ENCODE measurements at regions not wholly inside any gene's neighbourhood (a gene's known extent, or its start where the extent isn't known, plus 50 kb on each side); places are given as distances from the start of the nearest gene placed in this dataset.

DNA sequence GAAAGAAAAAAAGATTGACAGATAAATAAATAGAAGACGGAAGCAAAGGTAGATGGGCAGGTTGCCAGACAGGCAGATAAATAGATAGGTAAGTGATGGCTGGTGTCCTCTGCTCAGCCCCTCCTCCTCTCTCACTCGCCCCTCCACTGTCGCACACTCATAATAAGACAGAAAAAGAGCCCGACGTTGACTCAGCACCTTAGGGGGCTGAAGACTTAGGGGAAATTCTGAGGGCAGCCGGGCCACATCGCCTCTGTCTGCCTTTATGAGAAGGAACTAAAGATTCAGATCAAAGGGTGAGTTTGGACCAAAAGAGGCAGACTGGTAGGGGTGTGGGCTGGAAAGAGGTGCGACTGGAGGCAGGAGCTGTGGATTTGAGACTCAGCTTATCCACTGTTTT lies 158.1 kb upstream of the IGSF21 start:
- in situ Hi-C loops (cut with HindIII; ENCODE audit: low sequenced_read_pairs): no loop called here
- TF ChIP-seq CTCF (IDR thresholded peaks at IDR 0.05; ENCODE audit: low read depth, low read length): no peak
- no peak for DNase-seq (ENCODE audit: low read depth, low spot score)
- H3K4me3 ChIP-seq (ENCODE audit: low read depth, low read length): no peak overlapping the region

GRCh38 chr1:17950728-17951127 lies 156.9 kb upstream of the IGSF21 start:
- in situ Hi-C loops (cut with HindIII; ENCODE audit: low sequenced_read_pairs): no loop called here
- H3K4me3 ChIP-seq (ENCODE audit: low read depth, low read length): no peak overlapping the region
- TF ChIP-seq CTCF (IDR thresholded peaks at IDR 0.05; ENCODE audit: low read depth, low read length): no peak
- DNase-seq (ENCODE audit: low read depth, low spot score): no peak

DNA sequence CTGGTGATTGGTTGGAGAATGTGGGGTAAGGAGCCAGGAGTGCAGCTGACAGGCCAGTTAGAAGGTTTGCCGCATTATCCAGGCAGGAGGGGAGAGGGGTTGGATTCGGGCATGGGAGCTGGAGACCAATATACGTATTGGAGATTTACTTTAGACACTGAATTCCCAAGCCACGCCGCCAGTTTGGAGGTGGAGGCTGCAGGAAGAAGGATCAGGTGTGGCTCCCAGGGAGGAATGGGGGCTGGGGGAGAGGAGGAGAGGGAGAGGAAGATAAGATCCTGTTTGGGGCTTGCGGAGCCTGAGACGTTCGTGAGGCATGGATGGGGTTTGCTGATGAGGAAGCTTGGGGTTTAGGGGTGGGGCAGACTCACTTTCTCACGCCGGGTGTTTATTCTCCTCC lies 155.1 kb upstream of the IGSF21 start:
- in situ Hi-C loops (cut with HindIII; ENCODE audit: low sequenced_read_pairs): no loop called here
- H3K4me3 ChIP-seq (ENCODE audit: low read depth, low read length): no peak overlapping the region
- no peak for TF ChIP-seq CTCF (IDR thresholded peaks at IDR 0.05; ENCODE audit: low read depth, low read length)
- DNase-seq (ENCODE audit: low read depth, low spot score): no peak

DNA sequence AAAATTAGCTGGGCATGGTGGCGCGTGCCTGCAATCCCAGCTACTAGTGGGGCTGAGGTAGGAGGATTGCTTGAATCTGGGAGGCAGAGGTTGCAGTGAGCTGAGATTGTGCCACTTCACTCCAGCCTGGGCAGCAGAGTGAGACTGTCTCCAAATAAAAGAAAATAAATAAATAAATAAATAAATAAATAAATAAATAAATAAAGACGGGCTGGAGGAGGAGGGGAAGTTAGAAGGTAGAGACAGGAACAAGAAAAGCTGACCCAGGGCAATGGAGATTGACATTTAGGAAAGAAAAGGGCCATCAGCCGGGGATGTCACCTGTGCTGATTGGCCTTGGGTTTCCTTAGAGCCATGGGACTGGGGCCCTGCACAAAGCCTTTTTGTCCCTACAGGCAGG lies 153.7 kb upstream of the IGSF21 start:
- no peak for DNase-seq (ENCODE audit: low read depth, low spot score)
- no peak overlapping the region for H3K4me3 ChIP-seq (ENCODE audit: low read depth, low read length)
- in situ Hi-C loops (cut with HindIII; ENCODE audit: low sequenced_read_pairs): no loop called here
- TF ChIP-seq CTCF (IDR thresholded peaks at IDR 0.05; ENCODE audit: low read depth, low read length): no peak

GRCh38 chr1:17955302-17956285 lies 152.0 kb upstream of the IGSF21 start:
- no peak overlapping the region for H3K4me3 ChIP-seq (ENCODE audit: low read depth, low read length)
- in situ Hi-C loops (cut with HindIII; ENCODE audit: low sequenced_read_pairs): no loop called here
- no peak for TF ChIP-seq CTCF (IDR thresholded peaks at IDR 0.05; ENCODE audit: low read depth, low read length)
- DNase-seq (ENCODE audit: low read depth, low spot score): no peak

DNA sequence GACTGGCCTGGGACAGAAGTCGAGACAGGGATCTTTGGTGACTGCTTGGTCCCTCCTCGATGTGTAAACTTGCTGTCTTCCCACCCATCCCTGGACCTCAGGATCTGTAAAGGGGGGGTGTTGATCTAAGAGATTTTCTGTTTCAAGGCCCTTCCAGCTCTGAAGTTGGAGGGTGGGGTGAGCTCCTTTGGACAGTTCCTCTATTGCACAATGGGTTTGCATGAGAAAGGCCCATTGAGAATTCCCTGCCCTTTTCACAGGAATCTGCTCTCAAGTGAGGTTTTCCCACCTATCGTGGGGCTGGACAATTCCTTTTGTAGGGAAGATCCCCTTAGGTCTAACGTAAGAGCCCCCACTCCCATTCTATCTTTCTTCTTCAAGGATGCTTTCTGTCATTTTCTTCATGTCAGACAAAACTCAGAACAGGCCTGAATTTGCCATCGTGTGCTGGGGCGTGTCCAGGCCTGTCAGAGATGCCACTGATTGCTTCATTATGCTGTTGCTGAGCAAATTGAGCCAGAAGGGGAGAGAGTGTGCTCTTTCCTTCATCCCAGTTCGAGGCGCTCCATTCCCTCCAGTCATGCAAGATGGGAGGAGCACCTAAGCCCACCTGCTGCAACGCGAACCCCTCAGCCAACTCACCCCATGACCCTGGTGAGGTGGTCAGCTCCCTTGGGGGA lies 149.9 kb upstream of the IGSF21 start:
- TF ChIP-seq CTCF (IDR thresholded peaks at IDR 0.05; ENCODE audit: low read depth, low read length): no peak
- H3K4me3 ChIP-seq (ENCODE audit: low read depth, low read length): no peak overlapping the region
- in situ Hi-C loops (cut with HindIII; ENCODE audit: low sequenced_read_pairs): no loop called here
- no peak for DNase-seq (ENCODE audit: low read depth, low spot score)

Measured in astrocyte of the spinal cord (primary cell).